DND-41 (cell line): ENCODE measurements at regions not wholly inside any gene's neighbourhood (a gene's known extent, or its start where the extent isn't known, plus 50 kb on each side); places are given as distances from the start of the nearest gene placed in this dataset.

ENCODE experiments used
- ATAC-seq: fragments of 200-7000 bp; cut with Tn5 transposase; 3 replicates; pipeline ENCODE4 v1.9.1; 2021; ENCODE audit warnings: low read depth; ENCODE audit not compliant: insufficient read depth
- DNase-seq: peaks from one replicate; pipeline ENCODE4 v3.0.0-alpha.2; 2020
- H2AFZ ChIP-seq: 2 replicates; pipeline ENCODE4 v1.6.0; 2012; ENCODE audit warnings: low read depth, low read length
- H3K27ac ChIP-seq: 2 replicates; pipeline ENCODE4 v1.5.1; 2012; ENCODE audit warnings: low read length, inconsistent platforms
- H3K27me3 ChIP-seq: fragments of 200-600 bp; sonication (generic); 2 replicates; pipeline ENCODE4 v1.6.0; 2012; ENCODE audit warnings: low read length, mild to moderate bottlenecking, inconsistent platforms; ENCODE audit not compliant: insufficient read depth, poor library complexity
- H3K36me3 ChIP-seq: 2 replicates; pipeline ENCODE4 v1.5.1; 2012; ENCODE audit warnings: low read length, inconsistent platforms; ENCODE audit not compliant: insufficient read depth
- H3K4me1 ChIP-seq: 2 replicates; pipeline ENCODE4 v1.5.1; 2012; ENCODE audit warnings: mild to moderate bottlenecking, low read length; ENCODE audit not compliant: insufficient read depth
- H3K4me2 ChIP-seq: 2 replicates; pipeline ENCODE4 v1.6.0; 2012; ENCODE audit warnings: mild to moderate bottlenecking, moderate library complexity, low read length, inconsistent platforms; ENCODE audit not compliant: insufficient read depth
- H3K4me3 ChIP-seq, 2 experiments: fragments of 200-600 bp in 1 of 2; shearing (Covaris generic) in 1 of 2; 2 replicates each; pipeline ENCODE4 v1.5.1; 2012 to 2016; ENCODE audit warnings: inconsistent platforms in 2 of 2, low read length in 2 of 2, mild to moderate bottlenecking in 2 of 2, low read depth in 1 of 2, moderate library complexity in 1 of 2
- H3K79me2 ChIP-seq: 2 replicates; pipeline ENCODE4 v1.6.0; 2012; ENCODE audit warnings: low read length, inconsistent platforms; ENCODE audit not compliant: insufficient read depth
- H3K9ac ChIP-seq: 2 replicates; pipeline ENCODE4 v1.6.0; 2012; ENCODE audit warnings: low read depth, mild to moderate bottlenecking, inconsistent platforms, low read length, moderate library complexity
- H3K9me3 ChIP-seq: 2 replicates; pipeline ENCODE4 v1.5.1; 2012; ENCODE audit warnings: low read length, moderate library complexity, mild to moderate bottlenecking, inconsistent platforms; ENCODE audit not compliant: insufficient read depth, severe bottlenecking
- H4K20me1 ChIP-seq: 2 replicates; pipeline ENCODE4 v1.6.0; 2012; ENCODE audit warnings: low read length; ENCODE audit not compliant: insufficient read depth
- CTCF ChIP-seq: IDR thresholded peaks from 2 replicates; pipeline ENCODE4 v1.5.1; 2012; ENCODE audit warnings: borderline replicate concordance, low read length, moderate library complexity, mild to moderate bottlenecking; ENCODE audit not compliant: poor library complexity, severe bottlenecking; ENCODE audit errors: extremely low read depth
- EZH2 ChIP-seq: IDR thresholded peaks from 3 replicates; pipeline ENCODE4 v1.6.1; 2012; ENCODE audit warnings: borderline replicate concordance, low read depth, mild to moderate bottlenecking, moderate library complexity, low read length, inconsistent platforms; ENCODE audit not compliant: severe bottlenecking

GRCh38 chr4:103918214-103918613, 198.4 kb upstream of the TACR3 start:
- DNase-seq (no peak), ATAC-seq (no peak)
- TF ChIP-seq CTCF: no peak
- no peak for TF ChIP-seq EZH2
- Histone ChIP-seq H3K4me1 (no peaks in the 10 kb centered on the region), H3K79me2 (no peaks in the 10 kb centered on the region), H3K27ac (no peak overlapping the region), H3K36me3 (no peaks in the 10 kb centered on the region), H4K20me1 (no peaks in the 10 kb centered on the region), H3K27me3 (no peaks in the 10 kb centered on the region), H3K4me3 (no peak overlapping the region), H2AFZ (no peak overlapping the region), H3K4me2 (no peak overlapping the region), H3K9ac (no peak overlapping the region), H3K9me3 (no peaks in the 10 kb centered on the region)

DNA sequence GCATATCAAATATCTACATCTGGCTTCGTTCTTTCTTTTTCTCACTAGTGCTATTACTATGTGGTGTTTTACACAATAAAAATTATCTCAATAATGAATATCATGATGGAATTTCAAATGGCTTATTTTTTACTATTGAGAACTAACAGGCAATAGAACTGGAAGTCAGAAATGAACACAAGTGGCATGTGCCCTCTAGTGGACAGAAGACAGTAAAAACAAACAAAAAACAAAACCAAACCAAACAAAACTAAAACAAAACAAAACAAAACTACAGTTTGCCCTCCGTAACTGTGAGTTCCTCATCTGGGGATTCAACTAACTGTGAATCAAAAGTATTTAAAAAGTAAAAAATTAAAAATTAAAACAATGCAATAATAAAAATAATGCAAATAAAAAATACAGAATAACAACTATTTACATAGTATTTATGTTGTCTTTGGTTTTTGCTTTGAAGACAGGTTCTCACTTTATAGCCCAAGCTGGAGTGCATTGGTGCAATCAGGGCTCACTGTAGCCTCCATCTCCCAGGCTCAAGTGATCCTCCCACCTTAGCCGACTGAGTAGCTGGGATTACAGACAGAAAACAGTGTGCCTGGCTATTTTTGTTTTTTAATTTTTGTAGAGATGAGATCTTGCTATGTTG, 195.6 kb upstream of the TACR3 start:
- Histone ChIP-seq H3K9ac (no peak overlapping the region), H3K4me2 (no peak overlapping the region), H4K20me1 (no peaks in the 10 kb centered on the region), H3K4me3 (no peak overlapping the region), H3K4me1 (no peaks in the 10 kb centered on the region), H3K9me3 (no peaks in the 10 kb centered on the region), H3K27ac (no peak overlapping the region), H3K36me3 (no peaks in the 10 kb centered on the region), H2AFZ (no peak overlapping the region), H3K27me3 (no peaks in the 10 kb centered on the region), H3K79me2 (no peaks in the 10 kb centered on the region)
- no peak for ATAC-seq
- no peak for DNase-seq
- TF ChIP-seq CTCF: peak; percentile 63
- no peak for TF ChIP-seq EZH2

DNA sequence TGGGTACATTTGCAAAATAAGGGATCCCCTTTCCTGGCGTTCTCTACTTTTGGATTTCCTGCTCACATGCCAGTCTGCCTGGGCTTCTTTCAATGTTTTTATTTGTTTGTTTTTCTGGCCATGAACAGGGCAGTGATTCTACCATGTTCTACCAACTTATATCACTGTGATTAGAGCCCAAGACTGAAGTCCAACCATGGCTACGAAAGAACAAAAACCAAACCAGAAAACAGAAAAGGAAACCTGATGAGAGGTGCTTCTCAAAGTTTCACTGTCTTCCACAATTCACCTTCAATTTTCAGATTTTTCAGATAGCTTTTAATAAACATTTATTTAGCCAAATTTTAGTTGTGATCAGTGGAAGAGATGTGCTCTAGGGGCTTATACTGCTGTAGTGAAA, 187.6 kb upstream of the TACR3 start:
- Histone ChIP-seq H2AFZ (no peak overlapping the region), H3K27me3 (no peaks in the 10 kb centered on the region), H3K79me2 (no peaks in the 10 kb centered on the region), H3K9ac (no peak overlapping the region), H3K4me2 (no peak overlapping the region), H4K20me1 (no peaks in the 10 kb centered on the region), H3K4me3 (no peak overlapping the region), H3K4me1 (no peaks in the 10 kb centered on the region), H3K36me3 (no peaks in the 10 kb centered on the region), H3K27ac (no peak overlapping the region), H3K9me3 (no peaks in the 10 kb centered on the region)
- ATAC-seq (no peak), DNase-seq (no peak)
- TF ChIP-seq CTCF (no peak), EZH2 (no peak)

- Histone ChIP-seq H3K27me3 (no peaks in the 10 kb centered on the region), H3K36me3 (no peaks in the 10 kb centered on the region), H3K27ac (no peak overlapping the region), H4K20me1 (no peaks in the 10 kb centered on the region), H3K4me1 (no peaks in the 10 kb centered on the region), H2AFZ (no peak overlapping the region), H3K4me2 (no peak overlapping the region), H3K4me3 (no peak overlapping the region), H3K9me3 (no peaks in the 10 kb centered on the region), H3K9ac (no peak overlapping the region), H3K79me2 (no peaks in the 10 kb centered on the region)
- TF ChIP-seq EZH2 (no peak), CTCF (no peak)
- DNase-seq: no peak
- no peak for ATAC-seq
Measured at GRCh38 chr4:103904123-103904522, 184.3 kb upstream of the TACR3 start.
